Prostate gland (tissue), 2 donors: ENCODE measurements at regions not wholly inside any gene's neighbourhood (a gene's known extent, or its start where the extent isn't known, plus 50 kb on each side); places are given as distances from the start of the nearest gene placed in this dataset.

Experiments
- DNase-seq: peaks from one replicate; pipeline ENCODE4 v3.0.0-alpha.2; 2019; ENCODE audit warnings: low spot score
- H3K27ac ChIP-seq, 2 donors: fragments of 200-600 bp; sonication (generic); 2 replicates each; pipeline ENCODE4 v1.5.1; 2017 to 2019
- H3K27me3 ChIP-seq: fragments of 200-600 bp; sonication (generic); replicated peaks from 2 replicates; pipeline ENCODE4 v1.5.1; 2019; ENCODE audit not compliant: insufficient read depth
- H3K36me3 ChIP-seq, 2 donors: fragments of 200-600 bp; sonication (generic); 1 replicate in 1 of 2; 2 replicates in 1 of 2; pipeline versions ENCODE4 v1.5.1 to v1.8.1; 2017 to 2019
- H3K4me1 ChIP-seq: fragments of 200-600 bp; sonication (generic); replicated peaks from 2 replicates; pipeline ENCODE4 v1.5.1; 2019
- H3K4me3 ChIP-seq, 2 donors: fragments of 200-600 bp; sonication (generic); 2 replicates each; pipeline ENCODE4 v1.5.1; 2017 to 2019
- H3K9me3 ChIP-seq: fragments of 200-600 bp; sonication (generic); 2 replicates; pipeline ENCODE4 v1.5.1; 2017
- POLR2A ChIP-seq: fragments of 450-650 bp; IDR thresholded peaks from one replicate; pipeline ENCODE4 v1.6.1; 2016; ENCODE audit warnings: antibody characterized with exemption, mild to moderate bottlenecking
- POLR2AphosphoS5 ChIP-seq: sonication (generic); formaldehyde crosslinking; IDR thresholded peaks from one replicate; pipeline ENCODE4 v1.6.1; 2017; ENCODE audit warnings: antibody characterized with exemption
- WGBS: methylation state at CpG from one replicate; pipeline ENCODE4 v1.1.5; 2018; 5-methylcytosine and 5-hydroxymethylcytosine counted together
- intact Hi-C: fragments of 100-400 bp; cut with DNase I; formaldehyde crosslinking; loops from one replicate; pipeline ENCODE4 v1.14.2; 2022
- TF ChIP-seq, protein P1 (sequence below), 4 experiments: fragments of 200-600 bp in 2 of 4; fragments of 450-650 bp in 2 of 4; sonication (generic) in 2 of 4; IDR thresholded peaks; 1 replicate in 3 of 4; 2 replicates in 1 of 4; pipeline ENCODE4 v1.5.1; 2016 to 2019; ENCODE audit warnings: antibody characterized with exemption in 4 of 4, mild to moderate bottlenecking in 2 of 4, moderate library complexity in 2 of 4

GRCh38 chr5:54719384-54720283 lies 202.1 kb downstream of the SNX18 start:
- intact Hi-C loops, result no loop called here
- H3K4me3 ChIP-seq, result no peak overlapping the region
- WGBS, result 43% methylated on average over 7 of the region's 7 CpGs
- H3K27ac ChIP-seq, result no peak overlapping the region
- no peaks in the 10 kb centered on the region for H3K36me3 ChIP-seq
- H3K4me1 ChIP-seq, result no peaks in the 10 kb centered on the region
- DNase-seq, result peak; percentile 39
- no peak for TF ChIP-seq POLR2AphosphoS5
- no peak for TF ChIP-seq POLR2A
- TF ChIP-seq, protein P1, sequence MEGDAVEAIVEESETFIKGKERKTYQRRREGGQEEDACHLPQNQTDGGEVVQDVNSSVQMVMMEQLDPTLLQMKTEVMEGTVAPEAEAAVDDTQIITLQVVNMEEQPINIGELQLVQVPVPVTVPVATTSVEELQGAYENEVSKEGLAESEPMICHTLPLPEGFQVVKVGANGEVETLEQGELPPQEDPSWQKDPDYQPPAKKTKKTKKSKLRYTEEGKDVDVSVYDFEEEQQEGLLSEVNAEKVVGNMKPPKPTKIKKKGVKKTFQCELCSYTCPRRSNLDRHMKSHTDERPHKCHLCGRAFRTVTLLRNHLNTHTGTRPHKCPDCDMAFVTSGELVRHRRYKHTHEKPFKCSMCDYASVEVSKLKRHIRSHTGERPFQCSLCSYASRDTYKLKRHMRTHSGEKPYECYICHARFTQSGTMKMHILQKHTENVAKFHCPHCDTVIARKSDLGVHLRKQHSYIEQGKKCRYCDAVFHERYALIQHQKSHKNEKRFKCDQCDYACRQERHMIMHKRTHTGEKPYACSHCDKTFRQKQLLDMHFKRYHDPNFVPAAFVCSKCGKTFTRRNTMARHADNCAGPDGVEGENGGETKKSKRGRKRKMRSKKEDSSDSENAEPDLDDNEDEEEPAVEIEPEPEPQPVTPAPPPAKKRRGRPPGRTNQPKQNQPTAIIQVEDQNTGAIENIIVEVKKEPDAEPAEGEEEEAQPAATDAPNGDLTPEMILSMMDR (IDR thresholded peaks at IDR 0.05), result no peak
- no peaks in the 10 kb centered on the region for H3K27me3 ChIP-seq
- no peaks in the 10 kb centered on the region for H3K9me3 ChIP-seq

- TF ChIP-seq, protein P1 (IDR thresholded peaks at IDR 0.05), result no peak
- TF ChIP-seq POLR2A (no peak), POLR2AphosphoS5 (no peak)
- H3K9me3 ChIP-seq, result no peaks in the 10 kb centered on the region
- no peak for DNase-seq
- no peaks in the 10 kb centered on the region for H3K36me3 ChIP-seq
- 44% methylated on average over 3 of the region's 3 CpGs for WGBS
- no peaks in the 10 kb centered on the region for H3K4me1 ChIP-seq
- no peaks in the 10 kb centered on the region for H3K27me3 ChIP-seq
- no peak overlapping the region for H3K4me3 ChIP-seq
- H3K27ac ChIP-seq, result no peak overlapping the region
- intact Hi-C loops, result no loop called here
Measured at GRCh38 chr5:54718656-54719055, 201.1 kb downstream of the SNX18 start.

DNA sequence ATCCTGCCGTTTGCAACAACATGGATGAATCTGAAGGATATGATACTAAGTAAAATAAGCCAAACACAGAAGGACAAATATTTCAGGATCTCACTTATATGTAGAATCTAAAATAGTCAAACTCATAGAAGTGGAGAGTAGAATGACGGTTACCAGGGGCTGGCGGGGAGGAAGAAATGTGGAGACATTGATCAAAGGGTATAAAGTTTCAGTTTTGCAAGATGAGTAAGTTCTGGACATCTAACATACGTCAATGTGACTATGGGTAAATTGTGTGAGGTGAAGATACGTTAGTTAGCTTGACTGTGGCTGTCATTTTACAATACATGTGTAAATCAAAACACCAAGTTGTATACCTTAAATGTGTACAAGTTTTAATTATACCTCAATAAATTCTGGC lies 200.3 kb downstream of the SNX18 start:
- DNase-seq, result no peak
- 87% methylated on average over 5 of the region's 5 CpGs for WGBS
- Histone ChIP-seq H3K36me3 (no peaks in the 10 kb centered on the region), H3K27me3 (no peaks in the 10 kb centered on the region), H3K4me1 (no peaks in the 10 kb centered on the region), H3K27ac (no peak overlapping the region), H3K4me3 (no peak overlapping the region), H3K9me3 (no peaks in the 10 kb centered on the region)
- TF ChIP-seq POLR2A (no peak), POLR2AphosphoS5 (no peak)
- TF ChIP-seq, protein P1 (IDR thresholded peaks at IDR 0.05), result no peak
- intact Hi-C loops, result no loop called here

DNA sequence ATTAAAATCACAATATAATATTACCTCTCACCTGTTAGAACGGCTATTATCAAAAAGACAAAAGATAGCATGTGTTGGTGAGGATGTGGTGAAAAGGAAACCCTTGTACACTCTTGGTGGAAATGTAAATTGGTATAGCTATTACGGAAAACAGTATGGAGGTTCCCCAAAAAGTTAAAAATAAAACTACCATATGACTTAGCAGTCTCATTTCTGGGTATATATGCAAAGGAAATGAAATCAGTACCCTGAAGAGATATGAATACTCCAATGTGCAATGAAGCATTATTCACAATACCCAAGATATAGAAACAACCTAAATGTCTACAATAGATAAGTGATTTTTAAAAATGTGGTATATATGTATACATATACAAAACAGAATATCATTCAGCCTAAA lies 199.9 kb downstream of the SNX18 start:
- Histone ChIP-seq H3K4me1 (no peaks in the 10 kb centered on the region), H3K36me3 (no peaks in the 10 kb centered on the region), H3K27ac (no peak overlapping the region), H3K27me3 (no peaks in the 10 kb centered on the region), H3K4me3 (no peak overlapping the region), H3K9me3 (no peaks in the 10 kb centered on the region)
- 86% methylated on average over 2 of the region's 2 CpGs for WGBS
- TF ChIP-seq POLR2A, result no peak
- no peak for TF ChIP-seq POLR2AphosphoS5
- TF ChIP-seq, protein P1 (IDR thresholded peaks at IDR 0.05), result no peak
- no peak for DNase-seq
- intact Hi-C loops, result no loop called here
